Inflammatory macrophage (primary cell): ENCODE measurements at regions not wholly inside any gene's neighbourhood (a gene's known extent, or its start where the extent isn't known, plus 50 kb on each side); places are given as distances from the start of the nearest gene placed in this dataset.
"Not testable (repeated sequence)": the region's sequence is repeated elsewhere in the genome, so short reads cannot be mapped to it uniquely, and the experiment has no call there.

Source experiments
- DNase-seq, 2 donors: peaks; one replicate each; pipeline ENCODE4 v3.0.0-alpha.2; 2020 to 2022

- DNase-seq: not testable (repeated sequence)
Observed at GRCh38 chrX:63176578-63176977, 174.6 kb downstream of the SPIN4 start.

- DNase-seq: not testable (repeated sequence)
Observed at GRCh38 chrX:63173841-63174718, 177.1 kb downstream of the SPIN4 start.

GRCh38 chrX:63169416-63169815, 181.7 kb downstream of the SPIN4 start:
- not testable (repeated sequence) for DNase-seq

- DNase-seq: not testable (repeated sequence)
Observed at GRCh38 chrX:63168949-63169348, 182.2 kb downstream of the SPIN4 start.

- DNase-seq: not testable (repeated sequence)
Observed at GRCh38 chrX:63167002-63167401, 184.1 kb downstream of the SPIN4 start.

GRCh38 chrX:63160994-63161393, 190.1 kb downstream of the SPIN4 start:
- DNase-seq: not testable (repeated sequence)

GRCh38 chrX:63160340-63160739, 190.8 kb downstream of the SPIN4 start:
- not testable (repeated sequence) for DNase-seq

- not testable (repeated sequence) for DNase-seq
Observed at GRCh38 chrX:63145526-63145925, 205.6 kb downstream of the SPIN4 start.

GRCh38 chrX:63142588-63142987, 208.5 kb downstream of the SPIN4 start:
- DNase-seq: not testable (repeated sequence)

- DNase-seq: not testable (repeated sequence)
Observed at GRCh38 chrX:63135859-63136258, 215.3 kb downstream of the SPIN4 start.

GRCh38 chrX:63128509-63128908, 222.6 kb downstream of the SPIN4 start:
- DNase-seq: no peak

GRCh38 chrX:63115196-63115595, 235.9 kb downstream of the SPIN4 start:
- DNase-seq: no peak

GRCh38 chrX:63101879-63102620, 249.1 kb downstream of the SPIN4 start:
- DNase-seq: no peak

GRCh38 chrX:63058204-63058603, 292.9 kb downstream of the SPIN4 start:
- no peak for DNase-seq

GRCh38 chrX:63050225-63050624, 300.9 kb downstream of the SPIN4 start:
- DNase-seq: no peak

- DNase-seq: no peak
Observed at GRCh38 chrX:63032811-63033210, 318.3 kb downstream of the SPIN4 start.

GRCh38 chrX:63013549-63013948, 337.6 kb downstream of the SPIN4 start:
- DNase-seq: no peak

- DNase-seq: no peak
Observed at GRCh38 chrX:63012574-63012973, 338.6 kb downstream of the SPIN4 start.

GRCh38 chrX:63000196-63000595, 350.9 kb downstream of the SPIN4 start:
- not testable (repeated sequence) for DNase-seq
